Sigmoid colon (tissue), 6 donors: ENCODE measurements at regions not wholly inside any gene's neighbourhood (a gene's known extent, or its start where the extent isn't known, plus 50 kb on each side); places are given as distances from the start of the nearest gene placed in this dataset.

Experiments
- DNase-seq: peaks from one replicate; pipeline ENCODE4 v3.0.0-alpha.2; 2019
- H3K27ac ChIP-seq, 4 donors: fragments of 200-600 bp; sonication (generic); one replicate each; pipeline ENCODE4 v1.5.1; 2016 to 2019; ENCODE audit warnings: mild to moderate bottlenecking in 1 of 4
- H3K27me3 ChIP-seq, 3 donors: fragments of 200-600 bp; sonication (generic); one replicate each; pipeline ENCODE4 v1.5.1; 2019; ENCODE audit warnings: mild to moderate bottlenecking in 1 of 3
- H3K36me3 ChIP-seq, 4 donors: fragments of 200-600 bp; sonication (generic); one replicate each; pipeline ENCODE4 v1.5.1; 2016 to 2019
- H3K4me1 ChIP-seq, 4 donors: fragments of 200-600 bp; sonication (generic); one replicate each; pipeline ENCODE4 v1.5.1; 2017 to 2019
- H3K4me3 ChIP-seq, 4 donors: fragments of 200-600 bp; sonication (generic); one replicate each; pipeline ENCODE4 v1.5.1; 2017 to 2019; ENCODE audit warnings: mild to moderate bottlenecking in 2 of 4, moderate library complexity in 1 of 4
- H3K9me3 ChIP-seq, 4 donors: fragments of 200-600 bp in 3 of 4; sonication (generic) in 3 of 4; one replicate each; pipeline versions ENCODE4 v1.5.1 to v1.6.1; 2013 to 2019
- EP300 ChIP-seq, 4 donors: sonication (generic); formaldehyde crosslinking; IDR thresholded peaks; one replicate each; pipeline ENCODE4 v1.6.1; 2017; ENCODE audit warnings: antibody characterized with exemption in 4 of 4
- POLR2A ChIP-seq, 2 donors: fragments of 450-650 bp; IDR thresholded peaks; one replicate each; pipeline ENCODE4 v1.6.1; 2016; ENCODE audit warnings: antibody characterized with exemption in 2 of 2, mild to moderate bottlenecking in 2 of 2, moderate library complexity in 2 of 2
- POLR2AphosphoS5 ChIP-seq, 4 donors: sonication (generic); formaldehyde crosslinking; IDR thresholded peaks; one replicate each; pipeline ENCODE4 v1.6.1; 2017; ENCODE audit warnings: antibody characterized with exemption in 4 of 4
- WGBS, 2 donors: extraction: QIAGEN DNeasy Blood & Tissue Kit; methylation state at CpG; one replicate each; pipeline ENCODE4 v1.1.7; 2013; 5-methylcytosine and 5-hydroxymethylcytosine counted together
- intact Hi-C: fragments of 100-400 bp; cut with DNase I; formaldehyde crosslinking; loops from one replicate; pipeline ENCODE4 v1.15.1; 2023
- TF ChIP-seq, protein P1 (sequence below), 4 experiments: fragments of 450-650 bp in 3 of 4; fragments of 200-600 bp in 1 of 4; IDR thresholded peaks; one replicate each; pipeline ENCODE4 v1.5.1; 2016 to 2019; ENCODE audit warnings: antibody characterized with exemption in 4 of 4, mild to moderate bottlenecking in 3 of 4, moderate library complexity in 2 of 4
- donor health status: healthy with polysubstance abuse.
- donor health status: healthy.

DNA sequence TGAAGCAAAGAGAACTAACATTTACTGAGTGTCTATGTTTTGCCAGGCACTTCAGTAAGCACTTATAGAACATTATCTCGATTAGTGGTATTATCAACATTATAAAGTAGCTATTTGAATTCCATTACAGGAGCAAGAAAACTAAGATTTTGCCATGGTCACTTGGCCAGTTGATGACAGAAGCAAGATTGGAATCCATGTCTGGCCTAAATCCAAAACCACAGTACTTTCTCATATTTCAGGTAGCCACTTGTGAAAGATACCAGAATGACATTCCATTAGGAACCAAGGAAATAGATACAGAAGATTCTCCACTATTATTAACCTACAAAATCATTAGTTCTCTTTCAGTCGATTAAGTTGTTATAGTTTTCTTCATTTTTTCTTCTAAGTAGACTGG is 691.0 kb upstream of the API5 start:
- H3K4me3 ChIP-seq: no peak overlapping the region
- no peak overlapping the region for H3K27ac ChIP-seq
- intact Hi-C loops: no loop called here
- no peaks in the 10 kb centered on the region for H3K9me3 ChIP-seq
- no peaks in the 10 kb centered on the region for H3K36me3 ChIP-seq
- H3K27me3 ChIP-seq: no peaks in the 10 kb centered on the region
- no peaks in the 10 kb centered on the region for H3K4me1 ChIP-seq
- TF ChIP-seq POLR2AphosphoS5 (IDR thresholded peaks at IDR 0.05) (no peak), POLR2A (IDR thresholded peaks at IDR 0.05) (no peak), EP300 (IDR thresholded peaks at IDR 0.05) (no peak)
- TF ChIP-seq, protein P1, sequence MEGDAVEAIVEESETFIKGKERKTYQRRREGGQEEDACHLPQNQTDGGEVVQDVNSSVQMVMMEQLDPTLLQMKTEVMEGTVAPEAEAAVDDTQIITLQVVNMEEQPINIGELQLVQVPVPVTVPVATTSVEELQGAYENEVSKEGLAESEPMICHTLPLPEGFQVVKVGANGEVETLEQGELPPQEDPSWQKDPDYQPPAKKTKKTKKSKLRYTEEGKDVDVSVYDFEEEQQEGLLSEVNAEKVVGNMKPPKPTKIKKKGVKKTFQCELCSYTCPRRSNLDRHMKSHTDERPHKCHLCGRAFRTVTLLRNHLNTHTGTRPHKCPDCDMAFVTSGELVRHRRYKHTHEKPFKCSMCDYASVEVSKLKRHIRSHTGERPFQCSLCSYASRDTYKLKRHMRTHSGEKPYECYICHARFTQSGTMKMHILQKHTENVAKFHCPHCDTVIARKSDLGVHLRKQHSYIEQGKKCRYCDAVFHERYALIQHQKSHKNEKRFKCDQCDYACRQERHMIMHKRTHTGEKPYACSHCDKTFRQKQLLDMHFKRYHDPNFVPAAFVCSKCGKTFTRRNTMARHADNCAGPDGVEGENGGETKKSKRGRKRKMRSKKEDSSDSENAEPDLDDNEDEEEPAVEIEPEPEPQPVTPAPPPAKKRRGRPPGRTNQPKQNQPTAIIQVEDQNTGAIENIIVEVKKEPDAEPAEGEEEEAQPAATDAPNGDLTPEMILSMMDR (IDR thresholded peaks at IDR 0.05): no peak
- no peak for DNase-seq
- 84 to 90% methylated on average over 2 of the region's 2 CpGs for WGBS, 2 donors

DNA sequence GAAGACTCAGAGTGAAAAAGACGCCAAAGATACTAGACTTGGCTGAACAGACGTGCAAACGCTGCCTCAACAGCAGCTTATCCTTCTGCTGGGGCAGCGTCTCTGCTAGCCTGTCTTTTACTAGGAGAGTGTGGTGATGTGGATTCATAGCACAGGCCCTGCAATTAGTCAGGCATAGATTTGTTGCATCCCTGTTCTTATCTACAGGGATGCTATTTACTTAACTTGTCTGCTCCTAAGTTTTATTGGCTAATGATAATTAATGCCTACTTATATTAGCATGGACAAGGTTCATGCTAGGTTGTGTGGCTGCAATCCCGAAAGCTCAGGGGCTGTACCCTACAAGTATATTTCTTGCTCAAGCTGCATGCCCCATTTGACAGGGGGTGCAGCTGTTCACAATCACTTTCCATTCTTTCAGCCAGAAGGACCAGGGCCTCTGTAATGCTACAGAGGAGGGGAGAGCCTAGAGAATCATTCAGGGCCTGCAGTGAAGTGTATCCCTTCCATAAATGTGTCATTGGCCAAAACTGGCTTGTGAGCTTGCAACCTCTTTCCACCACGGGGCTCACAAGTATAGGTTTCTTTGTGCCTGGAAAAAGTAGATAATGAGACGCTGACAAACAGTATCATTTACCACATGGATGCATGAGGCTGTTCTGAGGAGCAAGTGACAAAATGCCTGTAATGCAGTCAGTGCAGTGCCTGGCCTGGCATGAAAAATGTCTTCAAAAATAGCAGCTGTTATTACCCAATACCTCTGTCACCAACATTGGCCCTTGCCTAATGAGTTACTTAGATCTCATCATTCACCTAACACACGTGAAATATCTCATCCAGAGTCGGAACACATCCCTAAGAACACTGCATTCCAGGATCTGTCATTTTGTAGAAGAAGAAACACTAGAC is 685.8 kb upstream of the API5 start:
- H3K9me3 ChIP-seq: no peaks in the 10 kb centered on the region
- TF ChIP-seq POLR2AphosphoS5 (IDR thresholded peaks at IDR 0.05): no peak
- TF ChIP-seq, protein P1 (IDR thresholded peaks at IDR 0.05): no peak
- TF ChIP-seq EP300 (IDR thresholded peaks at IDR 0.05): no peak
- no peak for TF ChIP-seq POLR2A (IDR thresholded peaks at IDR 0.05)
- H3K4me3 ChIP-seq: no peak overlapping the region
- H3K27ac ChIP-seq: no peak overlapping the region
- intact Hi-C loops: no loop called here
- WGBS, 2 donors: 63 to 64% methylated on average over 9 of the region's 9 CpGs
- H3K27me3 ChIP-seq: no peaks in the 10 kb centered on the region
- H3K36me3 ChIP-seq: no peaks in the 10 kb centered on the region
- DNase-seq: no peak
- no peaks in the 10 kb centered on the region for H3K4me1 ChIP-seq

DNA sequence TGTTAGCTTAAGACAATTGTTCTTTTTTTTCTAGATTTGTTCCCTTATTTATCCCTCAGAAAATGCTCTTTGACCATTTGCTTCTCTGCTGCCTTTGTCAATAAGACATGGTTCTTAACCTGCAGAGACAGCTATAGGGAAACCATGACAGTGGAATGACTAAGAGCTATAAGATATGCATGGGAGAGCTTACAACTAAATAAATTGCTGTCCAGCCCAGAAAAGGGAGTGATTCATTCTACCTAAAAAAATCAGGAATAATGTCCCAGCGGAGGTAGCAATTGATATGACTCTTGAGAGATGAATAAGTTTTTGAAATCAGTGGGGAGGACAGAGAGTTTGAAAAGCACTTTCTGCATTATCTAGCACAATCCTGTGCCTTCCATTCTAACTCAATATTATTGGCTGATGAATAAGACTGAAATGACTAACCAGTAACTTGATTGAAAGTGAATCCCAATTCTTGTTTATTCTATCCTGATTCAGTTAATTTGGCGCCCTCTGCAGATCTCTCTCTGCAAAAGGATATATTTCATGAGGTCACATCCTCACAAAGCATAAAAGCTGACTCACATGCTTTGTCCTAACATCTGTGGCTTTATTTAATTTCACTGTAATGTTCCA is 680.5 kb upstream of the API5 start:
- no peak overlapping the region for H3K27ac ChIP-seq
- no peak for TF ChIP-seq POLR2A (IDR thresholded peaks at IDR 0.05)
- TF ChIP-seq EP300 (IDR thresholded peaks at IDR 0.05): no peak
- no peaks in the 10 kb centered on the region for H3K36me3 ChIP-seq
- 50% methylated on average over 2 of the region's 2 CpGs for WGBS, 2 donors
- intact Hi-C loops: no loop called here
- no peak for DNase-seq
- H3K27me3 ChIP-seq: no peaks in the 10 kb centered on the region
- no peak overlapping the region for H3K4me3 ChIP-seq
- H3K9me3 ChIP-seq: no peaks in the 10 kb centered on the region
- H3K4me1 ChIP-seq: no peaks in the 10 kb centered on the region

DNA sequence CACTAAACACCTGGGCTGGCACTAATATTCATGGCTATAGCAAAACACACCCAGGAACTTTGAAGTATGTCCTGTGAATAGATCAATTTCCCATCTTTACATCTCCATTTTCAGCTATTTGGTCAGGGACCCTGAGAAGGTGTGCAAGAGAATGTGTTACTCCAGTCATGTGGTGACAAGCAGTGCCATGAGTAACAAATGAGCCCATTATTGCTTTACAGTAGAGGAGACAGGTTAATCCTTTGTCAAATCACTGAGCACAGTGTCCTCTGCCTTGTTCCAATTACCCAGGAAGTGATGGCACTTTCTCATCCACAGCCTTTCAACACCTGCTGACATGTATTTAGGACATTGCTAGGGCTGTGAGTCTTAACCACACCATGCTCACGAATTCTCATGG is 664.8 kb upstream of the API5 start:
- Histone ChIP-seq H3K27me3 (no peaks in the 10 kb centered on the region), H3K9me3 (no peaks in the 10 kb centered on the region), H3K36me3 (no peaks in the 10 kb centered on the region), H3K27ac (no peak overlapping the region), H3K4me3 (no peak overlapping the region), H3K4me1 (no peaks in the 10 kb centered on the region)
- intact Hi-C loops: no loop called here
- 31 to 58% methylated on average over 1 of the region's 1 CpG for WGBS, 2 donors
- DNase-seq: no peak
- TF ChIP-seq, protein P1 (IDR thresholded peaks at IDR 0.05): no peak
- TF ChIP-seq EP300 (IDR thresholded peaks at IDR 0.05): no peak
- TF ChIP-seq POLR2A (IDR thresholded peaks at IDR 0.05): no peak
- TF ChIP-seq POLR2AphosphoS5 (IDR thresholded peaks at IDR 0.05): no peak

DNA sequence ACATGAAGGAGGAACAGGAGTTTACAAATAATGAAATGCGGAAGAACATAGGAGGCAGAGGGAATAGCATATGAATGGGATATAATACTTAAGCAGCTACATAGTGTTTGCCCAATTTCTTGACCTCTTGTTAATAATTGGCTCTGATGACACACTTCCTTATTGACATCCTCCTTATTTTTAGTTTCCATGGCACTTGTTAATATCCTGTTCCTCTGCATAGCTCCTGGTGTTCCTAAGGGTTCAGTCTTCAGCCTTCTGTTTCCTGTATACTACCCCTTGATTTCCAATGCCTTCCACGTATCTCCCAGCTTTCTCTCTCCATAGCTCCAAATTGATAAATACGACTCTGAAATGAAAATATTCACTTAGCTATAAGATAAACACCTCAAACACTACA is 663.8 kb upstream of the API5 start:
- H3K9me3 ChIP-seq: no peaks in the 10 kb centered on the region
- intact Hi-C loops: no loop called here
- WGBS, 2 donors: 67 to 70% methylated on average over 3 of the region's 3 CpGs
- no peak overlapping the region for H3K27ac ChIP-seq
- H3K4me3 ChIP-seq: no peak overlapping the region
- H3K36me3 ChIP-seq: no peaks in the 10 kb centered on the region
- TF ChIP-seq, protein P1 (IDR thresholded peaks at IDR 0.05): no peak
- TF ChIP-seq EP300 (IDR thresholded peaks at IDR 0.05) (no peak), POLR2A (IDR thresholded peaks at IDR 0.05) (no peak), POLR2AphosphoS5 (IDR thresholded peaks at IDR 0.05) (no peak)
- H3K4me1 ChIP-seq: no peaks in the 10 kb centered on the region
- H3K27me3 ChIP-seq: no peaks in the 10 kb centered on the region
- DNase-seq: no peak
